H9 (cell line): ENCODE measurements at regions not wholly inside any gene's neighbourhood (a gene's known extent, or its start where the extent isn't known, plus 50 kb on each side); places are given as distances from the start of the nearest gene placed in this dataset.

ENCODE experiments used
- DNase-seq: peaks from one replicate; pipeline ENCODE4 v3.0.0-alpha.2; 2017
- H2AFZ ChIP-seq: one replicate; pipeline ENCODE4 v1.6.1; 2013; ENCODE audit warnings: mild to moderate bottlenecking, low read length, control low read depth, moderate library complexity
- H2AK5ac ChIP-seq: 2 replicates; pipeline ENCODE4 v1.6.1; 2013; ENCODE audit warnings: low read length, control low read depth, mixed read lengths; ENCODE audit not compliant: insufficient read length
- H2BK120ac ChIP-seq: one replicate; pipeline ENCODE4 v1.6.1; 2013; ENCODE audit warnings: low read depth, mild to moderate bottlenecking, low read length, control low read depth, inconsistent platforms; ENCODE audit not compliant: poor library complexity, severe bottlenecking
- H2BK12ac ChIP-seq: 2 replicates; pipeline ENCODE4 v1.6.1; 2013; ENCODE audit warnings: low read length, control low read depth, mixed read lengths, low read depth; ENCODE audit not compliant: insufficient read length
- H2BK15ac ChIP-seq: 2 replicates; pipeline ENCODE4 v1.6.1; 2013; ENCODE audit warnings: low read depth, low read length, control low read depth
- H2BK20ac ChIP-seq: one replicate; pipeline ENCODE4 v1.6.1; 2013; ENCODE audit warnings: low read depth, mild to moderate bottlenecking, low read length, control low read depth, inconsistent platforms; ENCODE audit not compliant: poor library complexity, severe bottlenecking
- H2BK5ac ChIP-seq: 2 replicates; pipeline ENCODE4 v1.6.1; 2013; ENCODE audit warnings: low read length, control low read depth, mixed read lengths; ENCODE audit not compliant: insufficient read length
- H3K14ac ChIP-seq: 2 replicates; pipeline ENCODE4 v1.6.1; 2013; ENCODE audit warnings: low read length, control low read depth; ENCODE audit not compliant: insufficient read depth
- H3K18ac ChIP-seq: 2 replicates; pipeline ENCODE4 v1.6.1; 2013; ENCODE audit warnings: low read depth, mild to moderate bottlenecking, mixed read lengths, low read length, control low read depth; ENCODE audit not compliant: insufficient read length
- H3K23ac ChIP-seq: 2 replicates; pipeline ENCODE4 v1.6.1; 2013; ENCODE audit warnings: low read length, control low read depth, mixed read lengths, low read depth; ENCODE audit not compliant: insufficient read length
- H3K23me2 ChIP-seq: 2 replicates; pipeline ENCODE4 v1.6.1; 2013; ENCODE audit warnings: low read depth, mild to moderate bottlenecking, mixed read lengths, low read length, control low read depth; ENCODE audit not compliant: insufficient read length, poor library complexity, severe bottlenecking
- H3K27ac ChIP-seq: 2 replicates; pipeline ENCODE4 v1.5.1; 2013; ENCODE audit warnings: low read length, control low read depth, mixed read lengths, low read depth; ENCODE audit not compliant: insufficient read length
- H3K27me3 ChIP-seq: 2 replicates; pipeline ENCODE4 v1.6.1; 2013; ENCODE audit warnings: low read length, control low read depth, inconsistent platforms; ENCODE audit not compliant: insufficient read depth
- H3K4ac ChIP-seq: 2 replicates; pipeline ENCODE4 v1.6.1; 2013; ENCODE audit warnings: low read depth, mild to moderate bottlenecking, control low read depth, inconsistent platforms, low read length, moderate library complexity
- H3K4me1 ChIP-seq: 2 replicates; pipeline ENCODE4 v1.6.1; 2013; ENCODE audit warnings: low read length, control low read depth, inconsistent platforms; ENCODE audit not compliant: insufficient read depth
- H3K4me2 ChIP-seq: 2 replicates; pipeline ENCODE4 v1.6.1; 2013; ENCODE audit warnings: low read length, control low read depth, mixed read lengths; ENCODE audit not compliant: insufficient read length, insufficient read depth
- H3K56ac ChIP-seq: 2 replicates; pipeline ENCODE4 v1.6.1; 2013; ENCODE audit warnings: low read depth, mild to moderate bottlenecking, mixed read lengths, low read length, control low read depth; ENCODE audit not compliant: insufficient read length
- H3K79me1 ChIP-seq: 2 replicates; pipeline ENCODE4 v1.6.1; 2013; ENCODE audit warnings: low read depth, mild to moderate bottlenecking, moderate library complexity, low read length, control low read depth, inconsistent platforms; ENCODE audit not compliant: insufficient read depth, poor library complexity, severe bottlenecking
- H3K79me2 ChIP-seq: 2 replicates; pipeline ENCODE4 v1.6.1; 2013; ENCODE audit warnings: low read length, control low read depth, inconsistent platforms; ENCODE audit not compliant: insufficient read depth
- H3K9ac ChIP-seq: 2 replicates; pipeline ENCODE4 v1.6.1; 2013; ENCODE audit warnings: low read length, control low read depth, mixed read lengths; ENCODE audit not compliant: insufficient read length; ENCODE audit errors: extremely low read depth
- H3K9me3 ChIP-seq: one replicate; pipeline ENCODE4 v1.6.1; 2013; ENCODE audit warnings: low read depth, low read length, inconsistent platforms; ENCODE audit not compliant: control insufficient read depth
- H3T11ph ChIP-seq: one replicate; pipeline ENCODE4 v1.6.1; 2013; ENCODE audit warnings: mild to moderate bottlenecking, low read length, control low read depth, inconsistent platforms
- H4K20me1 ChIP-seq: one replicate; pipeline ENCODE4 v1.6.1; 2013; ENCODE audit not compliant: control insufficient read depth, insufficient read length, insufficient read depth
- H4K5ac ChIP-seq: 2 replicates; pipeline ENCODE4 v1.6.1; 2013; ENCODE audit warnings: low read depth, mild to moderate bottlenecking, mixed read lengths, low read length, control low read depth; ENCODE audit not compliant: insufficient read length
- H4K8ac ChIP-seq: replicated peaks from 2 replicates; pipeline ENCODE4 v1.6.1; 2013; ENCODE audit warnings: low read length, control low read depth, mixed read lengths, low read depth; ENCODE audit not compliant: insufficient read length
- H4K91ac ChIP-seq: 2 replicates; pipeline ENCODE4 v1.6.1; 2013; ENCODE audit warnings: low read depth, mild to moderate bottlenecking, moderate library complexity, mixed read lengths, low read length, control low read depth; ENCODE audit not compliant: insufficient read length
- H3K27ac Mint-ChIP-seq, 3 experiments: 2 replicates in 2 of 3; 3 replicates in 1 of 3; pipeline ENCODE4 v1.8.0; 2020 to 2021; ENCODE audit warnings: mixed read lengths in 3 of 3, mild to moderate bottlenecking in 1 of 3, moderate library complexity in 1 of 3
- H3K27me3 Mint-ChIP-seq: 2 replicates; pipeline ENCODE4 v1.8.0; 2021; ENCODE audit warnings: low read depth, mild to moderate bottlenecking, moderate library complexity, mixed read lengths
- H3K36me3 Mint-ChIP-seq, 3 experiments: 2 replicates in 2 of 3; 3 replicates in 1 of 3; pipeline ENCODE4 v1.8.0; 2020 to 2021; ENCODE audit warnings: low read depth in 3 of 3, mixed read lengths in 3 of 3; ENCODE audit not compliant: insufficient read depth in 1 of 3
- H3K4me1 Mint-ChIP-seq, 2 experiments: 2 replicates each; pipeline ENCODE4 v1.8.0; 2020; ENCODE audit warnings: mixed read lengths in 2 of 2
- H3K4me3 Mint-ChIP-seq, 2 experiments: 2 replicates in 1 of 2; 3 replicates in 1 of 2; pipeline ENCODE4 v1.8.0; 2020 to 2021; ENCODE audit warnings: mild to moderate bottlenecking in 2 of 2, mixed read lengths in 2 of 2, moderate library complexity in 1 of 2
- H3K9me3 Mint-ChIP-seq, 2 experiments: 2 replicates in 1 of 2; 3 replicates in 1 of 2; pipeline ENCODE4 v1.8.0; 2020; ENCODE audit warnings: mild to moderate bottlenecking in 2 of 2, mixed read lengths in 2 of 2, moderate library complexity in 1 of 2
- WGBS: extraction: QIAGEN DNeasy Blood & Tissue Kit; methylation state at CpG from one replicate; pipeline ENCODE4 v1.1.7; 2013; ENCODE audit warnings: missing lambda C conversion rate, low lambda C conversion rate, mixed read lengths; ENCODE audit not compliant: insufficient read length; ENCODE audit errors: extremely low coverage; 5-methylcytosine and 5-hydroxymethylcytosine counted together
- TF ChIP-seq, protein P1 (sequence below): fragments of 200-600 bp; sonication (generic); conservative IDR thresholded peaks from 3 replicates; pipeline ENCODE4 v1.8.0; 2021; ENCODE audit warnings: antibody characterized with exemption, mild to moderate bottlenecking

DNA sequence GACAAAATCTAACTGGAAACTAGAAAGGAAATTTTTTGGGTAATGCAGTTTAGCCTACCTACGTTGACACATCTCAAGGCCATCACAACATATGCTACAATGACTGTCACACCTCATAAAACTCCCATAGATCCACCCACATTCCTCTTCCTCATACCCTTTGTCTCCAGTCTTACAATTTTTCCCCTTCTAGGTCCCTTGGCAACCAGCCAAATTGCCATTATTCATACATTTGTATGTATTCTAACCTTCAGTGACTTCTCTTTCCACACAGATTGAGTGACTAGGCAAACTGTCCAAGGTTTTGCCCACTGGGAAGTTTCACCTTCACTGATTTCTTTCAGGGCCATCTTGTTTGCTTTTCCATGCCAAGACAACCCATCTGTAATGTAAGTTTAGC, 100.5 kb upstream of the TPK1 start:
- no peak overlapping the region for H3K14ac ChIP-seq

More for the DNA sequence above, 100.5 kb upstream of the TPK1 start:
- TF ChIP-seq, protein P1, sequence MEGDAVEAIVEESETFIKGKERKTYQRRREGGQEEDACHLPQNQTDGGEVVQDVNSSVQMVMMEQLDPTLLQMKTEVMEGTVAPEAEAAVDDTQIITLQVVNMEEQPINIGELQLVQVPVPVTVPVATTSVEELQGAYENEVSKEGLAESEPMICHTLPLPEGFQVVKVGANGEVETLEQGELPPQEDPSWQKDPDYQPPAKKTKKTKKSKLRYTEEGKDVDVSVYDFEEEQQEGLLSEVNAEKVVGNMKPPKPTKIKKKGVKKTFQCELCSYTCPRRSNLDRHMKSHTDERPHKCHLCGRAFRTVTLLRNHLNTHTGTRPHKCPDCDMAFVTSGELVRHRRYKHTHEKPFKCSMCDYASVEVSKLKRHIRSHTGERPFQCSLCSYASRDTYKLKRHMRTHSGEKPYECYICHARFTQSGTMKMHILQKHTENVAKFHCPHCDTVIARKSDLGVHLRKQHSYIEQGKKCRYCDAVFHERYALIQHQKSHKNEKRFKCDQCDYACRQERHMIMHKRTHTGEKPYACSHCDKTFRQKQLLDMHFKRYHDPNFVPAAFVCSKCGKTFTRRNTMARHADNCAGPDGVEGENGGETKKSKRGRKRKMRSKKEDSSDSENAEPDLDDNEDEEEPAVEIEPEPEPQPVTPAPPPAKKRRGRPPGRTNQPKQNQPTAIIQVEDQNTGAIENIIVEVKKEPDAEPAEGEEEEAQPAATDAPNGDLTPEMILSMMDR, result no peak
- H2BK15ac ChIP-seq, result no peak overlapping the region
- no peak overlapping the region for H2BK120ac ChIP-seq
- no peak for DNase-seq
- H4K8ac ChIP-seq, result no peak overlapping the region
- no peaks in the 10 kb centered on the region for H3K79me2 ChIP-seq
- H2AFZ ChIP-seq, result no peak overlapping the region
- H3K4me2 ChIP-seq, result no peak overlapping the region
- Mint-ChIP-seq H3K4me3 (no peak overlapping the region), H3K9me3 (no peaks in the 10 kb centered on the region; a peak in 1 of 5 replicates), H3K4me1 (peaks cover 0 to 6% of the 10 kb centered on the region in 2 experiments; a peak in 2 of 4 replicates), H3K27ac (no peak overlapping the region), H3K36me3 (no peaks in the 10 kb centered on the region), H3K27me3 (no peaks in the 10 kb centered on the region)
- WGBS, result no CpG with 5 or more reads among the region's 1 CpG
- H3K4me1 ChIP-seq, result no peaks in the 10 kb centered on the region
- no peak overlapping the region for H2AK5ac ChIP-seq
- H4K20me1 ChIP-seq, result no peaks in the 10 kb centered on the region
- H2BK12ac ChIP-seq, result no peak overlapping the region
- H3K27ac ChIP-seq, result no peak overlapping the region
- no peak overlapping the region for H4K91ac ChIP-seq
- no peaks in the 10 kb centered on the region for H3K27me3 ChIP-seq
- no peaks in the 10 kb centered on the region for H3K9me3 ChIP-seq
- no peak overlapping the region for H3K18ac ChIP-seq
- H3K4ac ChIP-seq, result no peak overlapping the region
- no peak overlapping the region for H4K5ac ChIP-seq
- no peak overlapping the region for H3K9ac ChIP-seq
- no peak overlapping the region for H2BK20ac ChIP-seq
- no peak overlapping the region for H3K56ac ChIP-seq
- H3K23ac ChIP-seq, result no peak overlapping the region
- no peak overlapping the region for H2BK5ac ChIP-seq
- no peaks in the 10 kb centered on the region for H3K79me1 ChIP-seq
- H3T11ph ChIP-seq, result no peak overlapping the region
- no peaks in the 10 kb centered on the region for H3K23me2 ChIP-seq
